ENCODE measurements at regions not wholly inside any gene's neighbourhood (a gene's known extent, or its start where the extent isn't known, plus 50 kb on each side); places are given as distances from the start of the nearest gene placed in this dataset.

DNA sequence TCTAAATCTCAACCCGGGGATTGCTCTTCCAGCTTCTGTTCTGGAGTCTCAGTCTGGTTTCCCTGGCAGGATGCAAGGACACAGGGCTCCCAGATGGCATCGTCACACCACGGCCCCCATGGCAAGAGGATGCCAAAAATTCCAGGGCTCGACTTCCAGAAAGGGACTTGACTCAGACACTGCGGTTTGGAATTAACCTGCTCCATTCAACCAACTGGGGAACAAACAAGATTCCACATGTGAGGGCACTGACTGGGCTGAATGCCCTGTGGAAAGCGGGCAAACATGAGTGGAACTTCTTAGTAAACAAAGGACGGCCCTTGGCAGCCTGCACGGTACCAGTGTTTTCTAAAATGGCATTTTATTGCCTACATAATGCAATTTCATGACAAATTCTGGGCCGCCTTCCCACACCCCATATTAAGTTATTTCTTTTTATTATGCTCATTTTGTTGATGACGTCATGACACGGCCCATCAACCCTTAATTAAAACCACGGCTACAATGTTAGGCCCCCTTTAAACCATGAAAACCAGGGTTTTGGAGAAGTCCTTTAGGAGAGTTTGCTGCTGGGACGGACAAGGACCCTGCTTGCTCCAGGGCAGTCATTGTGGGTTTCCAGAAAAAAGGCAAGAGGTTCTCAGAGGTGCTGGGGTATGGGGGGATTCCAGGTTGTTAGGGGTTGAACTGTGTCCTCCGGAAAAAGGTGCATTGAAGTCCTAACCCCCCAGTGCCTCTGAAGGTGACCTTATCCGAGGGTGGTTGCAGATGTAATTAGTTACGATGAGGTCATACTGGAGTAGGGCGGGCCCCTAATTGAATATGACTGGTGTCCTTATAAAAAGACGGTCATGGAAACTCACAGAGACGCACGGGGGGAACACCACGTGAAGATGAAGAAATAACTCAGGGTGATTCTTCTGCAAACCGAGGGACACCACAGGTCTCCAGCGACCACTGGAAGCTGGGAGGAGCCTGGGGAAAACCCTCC lies 205.6 kb downstream of the FOXL1 start:
- H3K4me3 ChIP-seq (ENCODE audit: low read depth, low read length): no peak overlapping the region
- DNase-seq (ENCODE audit: low read depth): no peak
- no peak for TF ChIP-seq CTCF (conservative IDR thresholded peaks at IDR 0.05; ENCODE audit: low read depth, low read length)

DNA sequence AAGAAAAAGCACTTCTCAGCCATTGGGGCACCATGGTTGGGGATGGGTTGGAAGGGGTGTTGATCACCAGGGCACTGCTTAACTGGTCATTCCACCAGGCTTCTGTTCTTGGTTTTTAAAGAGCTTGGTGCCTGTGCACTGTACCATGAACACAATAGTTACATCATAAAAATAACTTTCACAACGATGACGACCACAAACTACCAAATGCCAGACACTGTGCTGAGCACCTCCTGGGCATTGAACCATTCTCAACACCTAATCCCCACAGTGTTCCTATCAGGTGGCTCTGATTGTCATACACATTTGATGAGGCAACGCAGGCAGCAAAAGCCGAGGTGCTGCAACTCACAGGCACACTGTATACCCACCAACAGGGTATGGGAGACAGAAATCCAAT lies 208.0 kb downstream of the FOXL1 start:
- H3K4me3 ChIP-seq (ENCODE audit: low read depth, low read length): no peak overlapping the region
- DNase-seq (ENCODE audit: low read depth): no peak
- no peak for TF ChIP-seq CTCF (conservative IDR thresholded peaks at IDR 0.05; ENCODE audit: low read depth, low read length)

DNA sequence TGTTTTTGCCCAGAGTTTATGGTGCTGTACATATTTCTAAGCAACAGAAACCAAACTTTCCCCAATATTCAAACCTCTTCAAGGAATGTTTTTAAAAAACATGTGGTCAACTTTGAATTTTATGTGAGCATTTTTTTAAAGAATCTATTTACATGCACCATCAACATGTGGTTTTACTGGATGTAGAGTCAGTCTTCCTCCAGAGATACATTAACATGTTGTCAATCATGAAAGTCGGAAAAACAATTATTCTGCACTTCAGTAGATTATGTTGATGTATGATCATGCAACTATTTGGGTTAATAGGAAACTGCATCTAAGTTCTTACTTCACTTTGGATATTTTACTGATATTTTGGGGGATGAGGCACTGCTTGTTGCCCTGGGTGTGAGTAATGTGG lies 208.6 kb downstream of the FOXL1 start:
- no peak for TF ChIP-seq CTCF (conservative IDR thresholded peaks at IDR 0.05; ENCODE audit: low read depth, low read length)
- no peak for DNase-seq (ENCODE audit: low read depth)
- no peak overlapping the region for H3K4me3 ChIP-seq (ENCODE audit: low read depth, low read length)

GRCh38 chr16:86787538-86787937 lies 209.2 kb downstream of the FOXL1 start:
- H3K4me3 ChIP-seq (ENCODE audit: low read depth, low read length): no peak overlapping the region
- DNase-seq (ENCODE audit: low read depth): no peak
- TF ChIP-seq CTCF (conservative IDR thresholded peaks at IDR 0.05; ENCODE audit: low read depth, low read length): no peak

GRCh38 chr16:86789621-86790051 lies 211.3 kb downstream of the FOXL1 start:
- DNase-seq (ENCODE audit: low read depth): no peak
- TF ChIP-seq CTCF (conservative IDR thresholded peaks at IDR 0.05; ENCODE audit: low read depth, low read length): no peak
- H3K4me3 ChIP-seq (ENCODE audit: low read depth, low read length): no peak overlapping the region

- TF ChIP-seq CTCF (conservative IDR thresholded peaks at IDR 0.05; ENCODE audit: low read depth, low read length): no peak
- no peak overlapping the region for H3K4me3 ChIP-seq (ENCODE audit: low read depth, low read length)
- DNase-seq (ENCODE audit: low read depth): no peak
Observed at GRCh38 chr16:86791287-86792035, 213.1 kb downstream of the FOXL1 start.
